ENCODE measurements at regions not wholly inside any gene's neighbourhood (a gene's known extent, or its start where the extent isn't known, plus 50 kb on each side); places are given as distances from the start of the nearest gene placed in this dataset.

DNA sequence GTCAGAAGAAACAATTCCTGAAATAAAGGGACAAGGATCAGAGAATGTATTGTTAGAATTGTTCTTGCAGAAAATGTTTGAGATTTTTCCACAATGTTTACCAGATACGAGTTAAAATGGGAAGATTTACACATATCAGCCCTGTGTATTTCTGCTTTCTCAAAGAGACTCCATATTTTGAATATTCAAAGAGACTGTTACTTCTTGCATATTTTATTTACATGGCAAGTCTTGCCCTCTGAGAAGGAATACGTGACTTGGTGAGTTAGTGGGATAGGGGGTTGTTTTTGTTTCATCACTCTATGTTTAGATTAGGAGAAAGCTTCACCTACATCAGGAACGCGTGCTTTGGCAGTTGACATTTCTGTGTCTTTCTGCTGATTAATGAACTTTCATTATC lies 56.1 kb upstream of the ZDHHC17 start:
- no peaks in the 10 kb centered on the region for H3K79me2 ChIP-seq (ENCODE audit: control insufficient read depth, insufficient read depth, low read length)
- CTCF ChIA-PET, result no interaction called here
- in situ Hi-C loops (cut with MboI), result no loop called here

More for the DNA sequence above, 56.1 kb upstream of the ZDHHC17 start:
- SMC1A ChIA-PET (ENCODE audit: uncharacterized antibody, unreplicated experiment), result interaction anchor here (1.8 kb wide), 1 partner anchor 83 kb away, joined by 4 read pairs; no protein-coding TSS in a partner anchor
- H3K27ac ChIP-seq (ENCODE audit: control insufficient read depth, insufficient read depth), result no peak overlapping the region
- no peaks in the 10 kb centered on the region for H4K20me1 ChIP-seq (ENCODE audit: control insufficient read depth, insufficient read depth)
- no peak for TF ChIP-seq PBX3 (IDR thresholded peaks at IDR 0.05; ENCODE audit: insufficient replicate concordance, low read depth, low read length)
- TF ChIP-seq SMC3 (IDR thresholded peaks at IDR 0.05; ENCODE audit: borderline replicate concordance, low read length), result no peak
- no peak for TF ChIP-seq ZNF207 (IDR thresholded peaks at IDR 0.05; ENCODE audit: borderline replicate concordance)
- TF ChIP-seq ZSCAN29 (IDR thresholded peaks at IDR 0.05), result no peak
- no peak for TF ChIP-seq ZNF384 (IDR thresholded peaks at IDR 0.05; ENCODE audit: borderline replicate concordance, low read depth, low read length)
- TF ChIP-seq, protein P1, sequence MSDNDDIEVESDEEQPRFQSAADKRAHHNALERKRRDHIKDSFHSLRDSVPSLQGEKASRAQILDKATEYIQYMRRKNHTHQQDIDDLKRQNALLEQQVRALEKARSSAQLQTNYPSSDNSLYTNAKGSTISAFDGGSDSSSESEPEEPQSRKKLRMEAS (IDR thresholded peaks at IDR 0.05; ENCODE audit: low read depth, low read length), result no peak
- no peak for TF ChIP-seq SIX5 (IDR thresholded peaks at IDR 0.05; ENCODE audit: low read depth, low read length, severe bottlenecking)
- TF ChIP-seq CBX3 (IDR thresholded peaks at IDR 0.05; ENCODE audit: borderline replicate concordance, low read depth), result no peak
- no peak for TF ChIP-seq NFXL1 (IDR thresholded peaks at IDR 0.05; ENCODE audit: borderline replicate concordance)
- no peak for TF ChIP-seq POLR2AphosphoS5 (IDR thresholded peaks at IDR 0.05; ENCODE audit: low read length)
- TF ChIP-seq PAX8 (IDR thresholded peaks at IDR 0.05), result no peak
- no peak for TF ChIP-seq YBX1 (IDR thresholded peaks at IDR 0.05)
- no peak for TF ChIP-seq CHD2 (IDR thresholded peaks at IDR 0.05; ENCODE audit: borderline replicate concordance, low read depth, low read length)
- TF ChIP-seq, protein P2, sequence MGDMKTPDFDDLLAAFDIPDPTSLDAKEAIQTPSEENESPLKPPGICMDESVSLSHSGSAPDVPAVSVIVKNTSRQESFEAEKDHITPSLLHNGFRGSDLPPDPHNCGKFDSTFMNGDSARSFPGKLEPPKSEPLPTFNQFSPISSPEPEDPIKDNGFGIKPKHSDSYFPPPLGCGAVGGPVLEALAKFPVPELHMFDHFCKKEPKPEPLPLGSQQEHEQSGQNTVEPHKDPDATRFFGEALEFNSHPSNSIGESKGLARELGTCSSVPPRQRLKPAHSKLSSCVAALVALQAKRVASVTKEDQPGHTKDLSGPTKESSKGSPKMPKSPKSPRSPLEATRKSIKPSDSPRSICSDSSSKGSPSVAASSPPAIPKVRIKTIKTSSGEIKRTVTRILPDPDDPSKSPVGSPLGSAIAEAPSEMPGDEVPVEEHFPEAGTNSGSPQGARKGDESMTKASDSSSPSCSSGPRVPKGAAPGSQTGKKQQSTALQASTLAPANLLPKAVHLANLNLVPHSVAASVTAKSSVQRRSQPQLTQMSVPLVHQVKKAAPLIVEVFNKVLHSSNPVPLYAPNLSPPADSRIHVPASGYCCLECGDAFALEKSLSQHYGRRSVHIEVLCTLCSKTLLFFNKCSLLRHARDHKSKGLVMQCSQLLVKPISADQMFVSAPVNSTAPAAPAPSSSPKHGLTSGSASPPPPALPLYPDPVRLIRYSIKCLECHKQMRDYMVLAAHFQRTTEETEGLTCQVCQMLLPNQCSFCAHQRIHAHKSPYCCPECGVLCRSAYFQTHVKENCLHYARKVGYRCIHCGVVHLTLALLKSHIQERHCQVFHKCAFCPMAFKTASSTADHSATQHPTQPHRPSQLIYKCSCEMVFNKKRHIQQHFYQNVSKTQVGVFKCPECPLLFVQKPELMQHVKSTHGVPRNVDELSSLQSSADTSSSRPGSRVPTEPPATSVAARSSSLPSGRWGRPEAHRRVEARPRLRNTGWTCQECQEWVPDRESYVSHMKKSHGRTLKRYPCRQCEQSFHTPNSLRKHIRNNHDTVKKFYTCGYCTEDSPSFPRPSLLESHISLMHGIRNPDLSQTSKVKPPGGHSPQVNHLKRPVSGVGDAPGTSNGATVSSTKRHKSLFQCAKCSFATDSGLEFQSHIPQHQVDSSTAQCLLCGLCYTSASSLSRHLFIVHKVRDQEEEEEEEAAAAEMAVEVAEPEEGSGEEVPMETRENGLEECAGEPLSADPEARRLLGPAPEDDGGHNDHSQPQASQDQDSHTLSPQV (IDR thresholded peaks at IDR 0.05), result no peak
- no peak for TF ChIP-seq IRF3 (IDR thresholded peaks at IDR 0.05)
- no peak for TF ChIP-seq GABPA (IDR thresholded peaks at IDR 0.05; ENCODE audit: low read depth)
- no peak for TF ChIP-seq NFYA (IDR thresholded peaks at IDR 0.05; ENCODE audit: borderline replicate concordance, low read depth, low read length)
- TF ChIP-seq EZH2 (IDR thresholded peaks at IDR 0.05; ENCODE audit: borderline replicate concordance, control insufficient read depth, low read depth, low read length), result no peak
- no peak for TF ChIP-seq BCL11A (IDR thresholded peaks at IDR 0.05; ENCODE audit: low read depth, low read length)
- TF ChIP-seq CREM (IDR thresholded peaks at IDR 0.05; ENCODE audit: low read depth), result no peak
- H3K4me3 ChIP-seq, result no peak overlapping the region
- RAD21 ChIA-PET (ENCODE audit: unreplicated experiment), result no interaction called here
- POLR2A ChIA-PET, result no interaction called here
- no peaks in the 10 kb centered on the region for H3K4me1 ChIP-seq (ENCODE audit: control insufficient read depth, insufficient read depth, low read length)
- no peak overlapping the region for H2AFZ ChIP-seq (ENCODE audit: control insufficient read depth, low read depth, low read length)
- BruUV-seq (replicated peaks), result no TSS peak
- ATAC-seq (no peak), FAIRE-seq (no peak), DNase-seq (ENCODE audit: low read depth, low spot score) (no peak)
- H3K27me3 ChIP-seq (replicated peaks in 1 of 2; ENCODE audit: control insufficient read depth in 2 of 2, insufficient read depth in 2 of 2, low read length in 1 of 2), result no peaks in the 10 kb centered on the region
- 45% methylated on average over 4 of the region's 4 CpGs for WGBS (ENCODE audit: insufficient coverage, insufficient replicate concordance, low lambda C conversion rate, missing lambda C conversion rate)
- no peaks in the 10 kb centered on the region for H3K36me3 ChIP-seq (ENCODE audit: control insufficient read depth in 2 of 2, insufficient read depth in 2 of 2, low read length in 1 of 2)
- H3K9me3 ChIP-seq (replicated peaks; ENCODE audit: control insufficient read depth, insufficient read depth, low read length), result no peaks in the 10 kb centered on the region
- no peak overlapping the region for H3K4me2 ChIP-seq (ENCODE audit: control insufficient read depth, insufficient read depth)
- H3K9ac ChIP-seq (ENCODE audit: control insufficient read depth, insufficient read depth, low read length), result no peak overlapping the region
- intact Hi-C loops (cut with micrococcal nuclease; ENCODE audit: unreplicated experiment), result no loop called here
